Testis (tissue), 2 donors: ENCODE measurements at regions not wholly inside any gene's neighbourhood (a gene's known extent, or its start where the extent isn't known, plus 50 kb on each side); places are given as distances from the start of the nearest gene placed in this dataset.

Source experiments
- CTCF ChIP-seq, 3 experiments: fragments of 450-650 bp in 2 of 3; fragments of 200-600 bp in 1 of 3; sonication (generic) in 1 of 3; IDR thresholded peaks; one replicate each; pipeline ENCODE4 v1.5.1; 2016 to 2019; ENCODE audit warnings: antibody characterized with exemption in 3 of 3, mild to moderate bottlenecking in 2 of 3, moderate library complexity in 1 of 3
- POLR2A ChIP-seq: fragments of 450-650 bp; IDR thresholded peaks from one replicate; pipeline ENCODE4 v1.6.1; 2017; ENCODE audit warnings: antibody characterized with exemption, mild to moderate bottlenecking, moderate library complexity

- TF ChIP-seq CTCF (IDR thresholded peaks at IDR 0.05) (no peak), POLR2A (no peak)
Measured at GRCh38 chr1:22222723-22223122, 79.8 kb upstream of the WNT4 start.
